ENCODE measurements at regions not wholly inside any gene's neighbourhood (a gene's known extent, or its start where the extent isn't known, plus 50 kb on each side); places are given as distances from the start of the nearest gene placed in this dataset.

GRCh38 chr6:9439621-9440330, 975.1 kb downstream of the TFAP2A start:
- Mint-ChIP-seq H3K4me3 (no peak overlapping the region), H3K36me3 (no peaks in the 10 kb centered on the region), H3K27me3 (no peaks in the 10 kb centered on the region), H3K9me3 (peaks cover 1 to 13% (median 12%) of the 10 kb centered on the region in 3 donors), H3K4me1 (no peaks in the 10 kb centered on the region), H3K27ac (no peak overlapping the region)
- ChIA-PET CTCF (no interaction called here), POLR2A (no interaction called here)
- no peak for DNase-seq
- no peak for ATAC-seq (replicated peaks in 1 of 4)
- H3K4me3 ChIP-seq (ENCODE audit: control insufficient read depth in 1 of 2, extremely low read depth in 1 of 2, low read length in 1 of 2), result no peak overlapping the region
- no peaks in the 10 kb centered on the region for H3K36me3 ChIP-seq (ENCODE audit: control insufficient read depth in 2 of 2, extremely low read depth in 1 of 2, insufficient read depth in 1 of 2, low read length in 1 of 2)
- WGBS (ENCODE audit: insufficient coverage), result no CpG with 5 or more reads among the region's 1 CpG
- no peaks in the 10 kb centered on the region for H3K9me3 ChIP-seq
- H3K27me3 ChIP-seq (replicated peaks in 1 of 2; ENCODE audit: control insufficient read depth in 2 of 2, extremely low read depth in 1 of 2, insufficient read depth in 2 of 2, low read length in 1 of 2), result no peaks in the 10 kb centered on the region
- no peaks in the 10 kb centered on the region for H3K4me1 ChIP-seq (ENCODE audit: control insufficient read depth in 1 of 2, extremely low read depth in 1 of 2, insufficient read depth in 2 of 2, low read length in 2 of 2)
- H3K27ac ChIP-seq (ENCODE audit: low read length), result no peak overlapping the region

GRCh38 chr6:9437836-9438235, 977.0 kb downstream of the TFAP2A start:
- Mint-ChIP-seq H3K27me3 (no peaks in the 10 kb centered on the region), H3K36me3 (no peaks in the 10 kb centered on the region), H3K27ac (no peak overlapping the region), H3K4me1 (no peaks in the 10 kb centered on the region), H3K9me3 (peaks cover 2 to 13% (median 4%) of the 10 kb centered on the region in 3 donors), H3K4me3 (no peak overlapping the region)
- POLR2A ChIA-PET, result no interaction called here
- Histone ChIP-seq H3K27ac (ENCODE audit: low read length) (no peak overlapping the region), H3K9me3 (no peaks in the 10 kb centered on the region), H3K36me3 (ENCODE audit: control insufficient read depth in 2 of 2, extremely low read depth in 1 of 2, insufficient read depth in 1 of 2, low read length in 1 of 2) (no peaks in the 10 kb centered on the region), H3K4me3 (ENCODE audit: control insufficient read depth in 1 of 2, extremely low read depth in 1 of 2, low read length in 1 of 2) (no peak overlapping the region), H3K4me1 (ENCODE audit: control insufficient read depth in 1 of 2, extremely low read depth in 1 of 2, insufficient read depth in 2 of 2, low read length in 2 of 2) (no peaks in the 10 kb centered on the region), H3K27me3 (replicated peaks in 1 of 2; ENCODE audit: control insufficient read depth in 2 of 2, extremely low read depth in 1 of 2, insufficient read depth in 2 of 2, low read length in 1 of 2) (no peaks in the 10 kb centered on the region)
- ATAC-seq (replicated peaks in 1 of 4), result no peak
- no CpG with 5 or more reads among the region's 3 CpGs for WGBS (ENCODE audit: insufficient coverage)
- CTCF ChIA-PET, result no interaction called here
- DNase-seq, result no peak

DNA sequence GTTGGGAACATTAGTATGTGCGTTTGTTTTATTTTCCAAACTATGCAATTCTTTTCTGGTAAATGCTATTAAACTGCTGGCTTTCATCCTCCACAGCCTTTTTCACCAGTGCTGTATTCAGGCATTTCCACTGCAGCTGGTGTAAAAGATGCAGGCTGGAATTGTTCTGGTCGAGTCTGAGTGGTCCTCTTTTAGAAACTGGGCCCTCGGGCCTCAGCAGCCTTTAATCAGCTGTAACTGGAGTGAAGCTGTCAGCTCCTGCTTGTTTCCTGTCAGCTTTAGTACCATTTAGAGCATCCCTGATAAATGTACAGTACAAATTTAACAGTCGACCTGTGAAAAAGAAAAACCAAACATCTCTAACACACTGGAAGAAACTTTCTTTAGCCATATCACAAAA, 979.6 kb downstream of the TFAP2A start:
- H3K9me3 Mint-ChIP-seq, result peaks cover 0 to 21% (median 2%) of the 10 kb centered on the region in 3 donors
- H3K36me3 Mint-ChIP-seq, result no peaks in the 10 kb centered on the region
- Histone ChIP-seq H3K4me1 (ENCODE audit: control insufficient read depth in 1 of 2, extremely low read depth in 1 of 2, insufficient read depth in 2 of 2, low read length in 2 of 2) (no peaks in the 10 kb centered on the region), H3K36me3 (ENCODE audit: control insufficient read depth in 2 of 2, extremely low read depth in 1 of 2, insufficient read depth in 1 of 2, low read length in 1 of 2) (no peaks in the 10 kb centered on the region), H3K27ac (ENCODE audit: low read length) (no peak overlapping the region), H3K4me3 (ENCODE audit: control insufficient read depth in 1 of 2, extremely low read depth in 1 of 2, low read length in 1 of 2) (no peak overlapping the region), H3K27me3 (replicated peaks in 1 of 2; ENCODE audit: control insufficient read depth in 2 of 2, extremely low read depth in 1 of 2, insufficient read depth in 2 of 2, low read length in 1 of 2) (no peaks in the 10 kb centered on the region), H3K9me3 (no peaks in the 10 kb centered on the region)
- WGBS (ENCODE audit: insufficient coverage), result 49% methylated on average over 2 of the region's 4 CpGs
- ATAC-seq (replicated peaks in 1 of 4), result no peak
- H3K4me3 Mint-ChIP-seq, result no peak overlapping the region
- no peak overlapping the region for H3K27ac Mint-ChIP-seq
- H3K4me1 Mint-ChIP-seq, result no peaks in the 10 kb centered on the region
- no peaks in the 10 kb centered on the region for H3K27me3 Mint-ChIP-seq
- ChIA-PET CTCF (interaction anchor here in 1 of 2 donors (0.7 to 1.0 kb wide), 2 partner anchors 13 to 950 kb away, joined by 3 read pairs; no protein-coding TSS in a partner anchor), POLR2A (no interaction called here)
- no peak for DNase-seq

- no peaks in the 10 kb centered on the region for H3K27me3 Mint-ChIP-seq
- no peak overlapping the region for H3K27ac ChIP-seq (ENCODE audit: low read length)
- no peak overlapping the region for H3K4me3 ChIP-seq (ENCODE audit: control insufficient read depth in 1 of 2, extremely low read depth in 1 of 2, low read length in 1 of 2)
- H3K4me3 Mint-ChIP-seq, result no peak overlapping the region
- H3K27ac Mint-ChIP-seq, result no peak overlapping the region
- H3K9me3 ChIP-seq, result no peaks in the 10 kb centered on the region
- ATAC-seq (replicated peaks in 1 of 4), result no peak
- ChIA-PET CTCF (no interaction called here), POLR2A (no interaction called here)
- DNase-seq, result no peak
- no peaks in the 10 kb centered on the region for H3K27me3 ChIP-seq (replicated peaks in 1 of 2; ENCODE audit: control insufficient read depth in 2 of 2, extremely low read depth in 1 of 2, insufficient read depth in 2 of 2, low read length in 1 of 2)
- peaks cover 2 to 30% (median 6%) of the 10 kb centered on the region in 3 donors for H3K9me3 Mint-ChIP-seq
- no peaks in the 10 kb centered on the region for H3K4me1 ChIP-seq (ENCODE audit: control insufficient read depth in 1 of 2, extremely low read depth in 1 of 2, insufficient read depth in 2 of 2, low read length in 2 of 2)
- no peaks in the 10 kb centered on the region for H3K4me1 Mint-ChIP-seq
- no peaks in the 10 kb centered on the region for H3K36me3 Mint-ChIP-seq
- WGBS (ENCODE audit: insufficient coverage), result 87% methylated on average over 3 of the region's 4 CpGs
- H3K36me3 ChIP-seq (ENCODE audit: control insufficient read depth in 2 of 2, extremely low read depth in 1 of 2, insufficient read depth in 1 of 2, low read length in 1 of 2), result no peaks in the 10 kb centered on the region
Measured at GRCh38 chr6:9431945-9432344, 982.9 kb downstream of the TFAP2A start.

GRCh38 chr6:9428421-9429172, 986.3 kb downstream of the TFAP2A start:
- Mint-ChIP-seq H3K36me3 (no peaks in the 10 kb centered on the region), H3K27ac (no peak overlapping the region), H3K27me3 (no peaks in the 10 kb centered on the region), H3K9me3 (peaks cover 0 to 28% (median 10%) of the 10 kb centered on the region in 3 donors), H3K4me1 (no peaks in the 10 kb centered on the region), H3K4me3 (no peak overlapping the region)
- DNase-seq (no peak), ATAC-seq (replicated peaks in 1 of 4) (no peak)
- ChIA-PET CTCF (no interaction called here), POLR2A (no interaction called here)
- Histone ChIP-seq H3K27me3 (replicated peaks in 1 of 2; ENCODE audit: control insufficient read depth in 2 of 2, extremely low read depth in 1 of 2, insufficient read depth in 2 of 2, low read length in 1 of 2) (no peaks in the 10 kb centered on the region), H3K27ac (ENCODE audit: low read length) (no peak overlapping the region), H3K4me3 (ENCODE audit: control insufficient read depth in 1 of 2, extremely low read depth in 1 of 2, low read length in 1 of 2) (no peak overlapping the region), H3K4me1 (ENCODE audit: control insufficient read depth in 1 of 2, extremely low read depth in 1 of 2, insufficient read depth in 2 of 2, low read length in 2 of 2) (no peaks in the 10 kb centered on the region), H3K9me3 (no peaks in the 10 kb centered on the region), H3K36me3 (ENCODE audit: control insufficient read depth in 2 of 2, extremely low read depth in 1 of 2, insufficient read depth in 1 of 2, low read length in 1 of 2) (no peaks in the 10 kb centered on the region)
- no CpG with 5 or more reads among the region's 2 CpGs for WGBS (ENCODE audit: insufficient coverage)

- H3K4me3 ChIP-seq (ENCODE audit: control insufficient read depth in 1 of 2, extremely low read depth in 1 of 2, low read length in 1 of 2), result no peak overlapping the region
- no peaks in the 10 kb centered on the region for H3K4me1 ChIP-seq (ENCODE audit: control insufficient read depth in 1 of 2, extremely low read depth in 1 of 2, insufficient read depth in 2 of 2, low read length in 2 of 2)
- no peak overlapping the region for H3K27ac ChIP-seq (ENCODE audit: low read length)
- Mint-ChIP-seq H3K27ac (no peak overlapping the region), H3K9me3 (peaks cover 0 to 7% (median 4%) of the 10 kb centered on the region in 3 donors), H3K27me3 (no peaks in the 10 kb centered on the region), H3K4me3 (no peak overlapping the region), H3K36me3 (no peaks in the 10 kb centered on the region), H3K4me1 (no peaks in the 10 kb centered on the region)
- ATAC-seq (replicated peaks in 1 of 4), result no peak
- H3K36me3 ChIP-seq (ENCODE audit: control insufficient read depth in 2 of 2, extremely low read depth in 1 of 2, insufficient read depth in 1 of 2, low read length in 1 of 2), result no peaks in the 10 kb centered on the region
- POLR2A ChIA-PET, result no interaction called here
- no CpG with 5 or more reads among the region's 2 CpGs for WGBS (ENCODE audit: insufficient coverage)
- no peaks in the 10 kb centered on the region for H3K9me3 ChIP-seq
- no peak for DNase-seq
- CTCF ChIA-PET, result interaction anchor here in 1 of 2 donors (0.6 kb wide), 1 partner anchor 13 kb away, joined by 3 read pairs; no protein-coding TSS in a partner anchor
- no peaks in the 10 kb centered on the region for H3K27me3 ChIP-seq (replicated peaks in 1 of 2; ENCODE audit: control insufficient read depth in 2 of 2, extremely low read depth in 1 of 2, insufficient read depth in 2 of 2, low read length in 1 of 2)
Measured at GRCh38 chr6:9422138-9422537, 986.8 kb upstream of the SLC35B3 start.
